Upper lobe of left lung (tissue), 4 donors: ENCODE measurements at regions not wholly inside any gene's neighbourhood (a gene's known extent, or its start where the extent isn't known, plus 50 kb on each side); places are given as distances from the start of the nearest gene placed in this dataset.
A peak's percentile ranks its signal among the peaks of the same experiment; 100 is the strongest.

Source experiments
- CTCF ChIP-seq, 6 experiments: fragments of 450-650 bp in 4 of 6; fragments of 200-600 bp in 2 of 6; sonication (generic) in 2 of 6; IDR thresholded peaks; one replicate each; pipeline ENCODE4 v1.5.1; 2016 to 2019; ENCODE audit warnings: antibody characterized with exemption in 6 of 6
- EP300 ChIP-seq, 4 donors: sonication (generic); formaldehyde crosslinking; IDR thresholded peaks; one replicate each; pipeline ENCODE4 v1.5.1; 2017; ENCODE audit warnings: antibody characterized with exemption in 4 of 4, control low read depth in 2 of 4
- POLR2A ChIP-seq, 4 donors: fragments of 450-650 bp; IDR thresholded peaks; one replicate each; pipeline ENCODE4 v1.5.1; 2016 to 2017; ENCODE audit warnings: antibody characterized with exemption in 4 of 4, mild to moderate bottlenecking in 2 of 4
- POLR2AphosphoS5 ChIP-seq, 2 donors: sonication (generic); formaldehyde crosslinking; IDR thresholded peaks; one replicate each; pipeline ENCODE4 v1.5.1; 2017; ENCODE audit warnings: antibody characterized with exemption in 2 of 2

DNA sequence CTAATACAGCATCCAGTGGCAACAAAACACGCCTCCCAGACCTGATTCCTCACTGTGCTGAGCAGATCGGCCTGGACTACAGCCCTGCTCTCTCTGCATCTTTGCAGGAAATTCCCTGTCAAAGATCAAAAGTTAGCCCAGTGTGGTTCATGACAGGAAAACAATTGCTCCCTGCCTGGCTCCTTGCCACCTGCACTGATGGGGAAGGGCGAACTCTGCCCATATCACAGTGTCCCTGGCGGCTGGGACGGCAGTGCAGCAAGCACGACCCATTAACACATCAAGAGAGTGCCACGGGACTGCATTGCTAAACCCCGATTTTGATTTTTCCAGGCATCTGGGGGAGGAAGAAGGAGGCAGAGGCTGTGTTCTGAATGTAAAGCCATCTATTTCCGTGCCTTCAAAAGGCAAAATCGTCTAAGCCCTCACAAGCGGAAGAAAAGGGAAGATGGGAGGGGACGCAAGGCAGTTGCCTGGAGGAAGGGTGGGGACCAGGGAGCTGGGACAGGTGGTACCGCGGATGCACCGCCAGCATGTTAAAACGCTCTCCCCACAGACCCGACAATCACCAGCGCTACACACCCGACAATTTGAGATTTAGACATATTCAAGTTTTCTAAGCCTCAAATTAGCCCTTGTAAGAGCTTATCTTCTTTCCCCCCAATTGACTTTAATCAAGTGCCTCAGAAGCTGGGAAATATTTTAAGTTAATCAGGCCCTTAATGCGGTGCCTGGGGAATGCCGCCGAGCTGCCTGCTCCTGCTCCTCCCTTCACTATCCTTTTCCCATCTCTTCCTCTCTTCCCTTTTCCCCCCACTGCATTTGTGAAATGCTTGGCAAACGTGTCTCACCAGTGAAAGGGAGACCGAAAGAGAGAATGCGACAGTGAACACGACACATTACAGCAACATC, 238.8 kb upstream of the CDH5 start:
- TF ChIP-seq CTCF (IDR thresholded peaks at IDR 0.05), result peak in 2 of 6 experiments; percentile 6 to 10
- no peak for TF ChIP-seq POLR2A (IDR thresholded peaks at IDR 0.05)
- no peak for TF ChIP-seq EP300 (IDR thresholded peaks at IDR 0.05)
- TF ChIP-seq POLR2AphosphoS5 (IDR thresholded peaks at IDR 0.05), result no peak
